DMS 273 treated with DMSO at 0.1 percent for 48 hours (cell line): ENCODE measurements at regions not wholly inside any gene's neighbourhood (a gene's known extent, or its start where the extent isn't known, plus 50 kb on each side); places are given as distances from the start of the nearest gene placed in this dataset.

Source experiments
- DNase-seq: peaks from one replicate; lab custom pipeline; 2025; lab: John Stamatoyannopoulos, UW

DNA sequence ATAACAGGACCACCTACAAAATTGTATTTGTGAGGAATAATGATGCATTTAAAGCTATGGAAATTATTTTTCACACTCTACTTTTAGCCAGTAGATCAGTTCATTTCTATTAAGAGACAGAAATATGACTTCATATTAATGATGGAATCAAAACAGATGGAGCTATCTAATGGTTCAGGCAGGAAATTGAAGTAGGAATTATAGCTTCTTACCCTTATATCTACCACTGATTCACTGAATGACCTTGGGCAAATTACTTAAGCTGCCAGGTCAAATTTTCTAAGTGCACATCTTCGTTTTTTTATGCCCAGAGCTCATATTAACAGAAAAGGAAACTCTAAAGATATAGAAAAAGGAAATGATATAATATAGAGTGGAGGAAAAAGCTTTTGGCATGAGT lies 323.1 kb downstream of the PCDH10 start:
- no peak for DNase-seq

DNA sequence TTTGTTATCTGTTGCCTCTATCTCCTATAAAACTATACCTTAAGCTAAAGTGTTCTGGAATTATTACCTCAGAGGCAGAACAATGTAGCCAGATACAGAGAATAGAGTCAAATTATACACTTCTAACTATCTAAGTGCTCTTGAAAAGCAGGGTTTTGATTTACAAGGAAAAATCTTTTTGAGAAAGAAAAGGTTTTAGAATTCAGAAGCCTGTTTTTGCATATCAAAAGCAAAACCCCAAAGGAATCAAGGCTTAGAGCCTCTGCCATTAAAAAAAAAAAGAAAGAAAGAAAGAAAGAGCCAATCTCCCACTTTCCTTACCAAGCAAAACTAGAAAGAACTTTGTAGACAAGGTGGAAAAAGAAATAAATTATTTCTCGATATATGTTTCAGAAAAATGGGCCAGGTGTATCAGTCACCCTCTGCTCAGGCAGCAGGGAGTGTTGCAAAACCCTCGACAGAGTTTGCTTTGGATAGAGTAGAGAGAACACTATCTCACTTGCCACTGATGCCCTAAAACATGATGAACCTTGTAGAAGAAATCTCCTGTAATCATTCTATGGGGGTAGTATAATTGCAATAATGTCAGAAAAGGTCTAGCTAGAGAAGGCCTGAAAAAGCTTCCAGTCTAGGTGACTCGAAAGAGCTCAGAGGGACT lies 318.3 kb downstream of the PCDH10 start:
- no peak for DNase-seq

DNA sequence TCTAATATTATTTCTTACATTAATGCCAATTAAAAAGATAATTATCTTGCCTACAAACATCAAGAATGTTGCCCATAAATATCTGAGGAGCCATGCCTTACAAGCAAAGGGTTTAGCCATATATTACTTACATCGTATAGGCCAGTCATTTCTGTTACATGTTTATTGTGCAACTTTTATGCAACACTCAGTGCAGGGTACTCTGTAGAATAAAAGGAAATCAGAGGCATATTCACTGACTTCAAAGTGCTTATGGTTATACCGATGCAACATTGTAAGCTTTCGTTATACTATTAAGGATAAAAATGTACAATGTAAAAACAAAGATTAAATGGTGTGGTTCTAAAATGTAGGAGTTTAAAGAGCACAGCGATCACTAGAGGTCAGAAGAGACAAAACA lies 315.9 kb downstream of the PCDH10 start:
- DNase-seq, result no peak

DNA sequence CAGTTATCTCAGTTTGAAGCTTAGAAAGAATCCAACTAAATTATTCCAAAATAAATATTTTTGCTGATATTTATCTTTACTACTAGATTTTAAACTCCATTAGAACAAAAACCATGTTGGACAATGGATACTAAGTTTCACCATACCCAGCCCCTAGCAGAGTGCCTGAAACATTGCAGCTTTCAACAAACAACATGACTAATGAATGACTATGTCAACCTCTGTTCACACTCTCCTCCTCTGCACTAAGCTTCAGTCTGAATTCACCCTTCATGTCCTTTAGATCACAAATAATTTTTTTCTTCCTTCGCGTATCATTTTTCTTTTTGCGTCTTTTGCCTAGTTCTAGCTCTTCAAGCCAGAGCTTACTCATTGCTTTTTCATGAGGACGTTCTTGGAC lies 315.2 kb downstream of the PCDH10 start:
- DNase-seq, result no peak

DNA sequence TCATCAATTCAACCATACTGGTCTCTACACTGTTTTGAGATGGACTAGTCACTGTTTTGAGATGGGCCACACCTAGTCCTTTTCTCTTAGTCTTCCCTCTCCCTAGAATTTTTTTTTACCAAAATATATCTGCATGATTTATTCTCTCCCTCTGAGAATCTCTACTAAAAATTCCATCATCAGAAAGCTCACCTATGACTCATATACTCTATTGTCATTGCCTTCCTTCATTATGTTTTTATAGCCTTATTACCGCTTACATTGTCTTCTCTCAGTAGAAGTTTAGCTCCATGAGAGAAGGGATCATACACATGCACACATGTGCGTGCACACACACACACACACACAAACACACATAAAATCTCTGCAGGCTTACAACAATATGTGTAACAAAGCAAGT lies 303.6 kb downstream of the PCDH10 start:
- DNase-seq, result no peak

GRCh38 chr4:133450813-133451212 lies 301.7 kb downstream of the PCDH10 start:
- no peak for DNase-seq

GRCh38 chr4:133440404-133440803 lies 291.3 kb downstream of the PCDH10 start:
- DNase-seq, result no peak

DNA sequence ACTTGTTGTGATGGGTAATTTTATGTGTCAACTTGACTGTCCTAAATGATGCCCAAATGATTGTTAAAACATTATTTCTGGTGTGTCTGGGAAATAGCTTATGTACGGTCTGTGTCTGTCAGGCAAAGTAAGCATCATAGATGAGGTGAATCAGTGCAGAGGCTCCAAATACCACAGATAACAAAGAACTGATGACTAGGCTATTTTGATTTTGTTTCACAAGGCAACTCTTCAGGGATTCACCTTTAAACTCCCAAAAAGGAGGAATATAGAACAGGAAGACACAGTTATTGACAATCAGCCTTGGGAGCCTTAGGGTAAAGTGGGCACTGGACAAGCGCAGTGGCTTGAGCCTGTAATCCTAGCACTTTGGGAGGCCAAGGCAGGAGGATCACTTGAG lies 290.7 kb downstream of the PCDH10 start:
- no peak for DNase-seq

DNA sequence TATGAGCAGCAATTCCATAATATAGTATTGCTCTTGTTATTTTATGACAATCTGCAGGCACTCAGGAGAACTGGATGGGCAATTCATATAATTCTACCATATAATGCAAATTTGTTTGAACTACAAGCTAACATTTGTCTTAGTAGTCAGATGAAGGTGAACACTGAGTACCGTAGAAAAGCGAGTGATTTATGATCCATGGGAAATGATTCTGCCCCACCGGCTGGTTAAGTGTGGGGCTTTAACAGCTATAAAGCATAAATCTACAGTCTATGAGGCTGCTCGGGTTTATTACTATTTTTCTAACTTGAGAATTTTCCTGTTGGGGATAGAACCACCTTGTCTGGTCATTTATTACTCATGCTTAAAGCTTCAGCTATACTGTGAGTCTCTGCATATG lies 275.5 kb downstream of the PCDH10 start:
- no peak for DNase-seq

GRCh38 chr4:133403913-133404312 lies 254.8 kb downstream of the PCDH10 start:
- DNase-seq, result no peak

- DNase-seq, result no peak
Observed at GRCh38 chr4:133402616-133403015, 253.5 kb downstream of the PCDH10 start.

DNA sequence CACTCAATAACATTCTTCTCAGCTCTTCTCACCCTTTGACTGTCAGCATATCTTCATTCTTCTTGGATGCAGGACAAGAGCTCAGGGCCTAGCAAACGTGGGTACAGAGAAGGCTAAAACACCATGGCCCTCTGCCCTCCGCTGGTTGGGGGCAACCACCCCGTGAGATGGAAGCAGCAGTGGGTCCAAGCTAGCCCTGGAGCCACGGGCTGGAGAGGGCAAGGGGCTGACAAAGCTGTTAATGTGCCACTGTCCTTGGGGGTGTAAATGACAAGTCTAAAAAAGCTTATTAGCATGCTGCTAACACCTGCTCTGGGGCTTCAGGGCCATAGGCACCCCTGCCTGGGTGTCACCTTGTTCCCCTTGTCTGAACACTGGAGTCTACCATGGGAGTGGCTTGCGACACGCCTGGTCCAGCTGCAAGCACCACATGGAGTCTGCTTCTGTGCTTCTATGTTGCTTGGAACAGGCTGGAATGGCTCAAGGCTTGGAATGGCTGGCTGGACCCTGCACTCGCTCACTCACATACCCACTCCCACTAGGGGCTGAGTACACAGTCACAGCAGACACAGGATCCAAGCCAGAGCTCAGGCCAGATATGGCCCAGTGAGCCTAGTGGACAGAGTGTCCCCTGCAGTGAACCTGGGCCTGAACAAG lies 246.0 kb downstream of the PCDH10 start:
- no peak for DNase-seq

GRCh38 chr4:133390198-133390855 lies 241.2 kb downstream of the PCDH10 start:
- DNase-seq, result no peak

GRCh38 chr4:133389029-133389428 lies 239.9 kb downstream of the PCDH10 start:
- no peak for DNase-seq

DNA sequence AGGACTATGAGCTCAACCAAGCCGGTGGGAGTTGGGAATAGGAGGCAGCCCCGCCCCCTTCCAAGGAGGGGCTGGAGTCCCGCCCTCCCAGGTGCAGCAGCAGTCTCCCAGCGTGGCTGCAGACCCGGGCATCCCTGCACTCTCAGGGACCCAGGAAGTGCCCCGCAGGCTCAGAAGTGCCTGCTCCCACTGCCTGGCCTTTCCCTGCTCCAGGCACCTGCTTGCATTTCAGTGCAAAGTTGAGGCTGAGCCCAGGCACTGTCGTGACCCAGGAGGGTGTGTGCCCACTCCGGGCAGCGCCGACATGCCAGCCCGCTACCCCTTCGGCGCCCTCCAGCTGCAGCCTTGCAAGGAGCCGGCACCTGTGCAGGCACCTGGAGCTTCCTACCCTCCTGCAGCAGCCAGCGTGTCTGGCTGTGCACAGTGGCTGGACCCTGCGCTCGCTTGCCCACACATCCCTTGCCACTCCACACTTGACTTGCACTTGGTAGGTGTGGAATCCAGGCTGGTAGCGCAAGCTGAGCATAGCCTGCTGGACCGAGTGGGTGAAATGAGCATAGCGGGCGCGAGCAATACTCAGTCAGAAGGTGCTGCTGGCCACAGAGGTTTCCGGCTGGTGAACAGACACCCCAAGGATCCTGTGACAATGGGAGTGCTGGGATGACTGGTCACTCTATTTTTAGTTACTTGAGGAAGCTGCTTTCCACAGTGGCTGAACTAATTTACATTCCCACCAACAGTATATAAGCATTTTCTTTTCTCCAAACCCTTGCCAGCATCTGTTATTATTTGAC lies 236.3 kb downstream of the PCDH10 start:
- no peak for DNase-seq

GRCh38 chr4:133379681-133380438 lies 230.8 kb downstream of the PCDH10 start:
- no peak for DNase-seq

- DNase-seq, result no peak
Observed at GRCh38 chr4:133377286-133377685, 228.2 kb downstream of the PCDH10 start.

DNA sequence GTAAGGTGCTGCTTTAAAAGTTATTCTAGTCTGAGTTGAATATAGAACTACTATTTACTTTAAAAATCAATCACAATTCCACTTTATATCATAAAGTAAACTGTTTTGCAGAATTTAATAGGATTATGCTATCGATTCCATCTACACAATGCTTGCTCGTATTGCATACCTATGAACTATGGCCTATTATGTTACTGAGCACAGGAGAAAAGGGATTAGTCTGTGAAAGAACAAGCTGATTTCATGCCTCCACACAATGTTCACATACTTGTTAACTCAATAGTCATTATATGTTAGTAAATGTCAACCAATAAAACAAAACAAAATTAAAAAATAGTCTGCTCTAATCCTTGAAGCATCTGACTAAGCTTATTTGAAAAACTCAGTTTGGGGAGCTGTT lies 223.6 kb downstream of the PCDH10 start:
- DNase-seq, result no peak

GRCh38 chr4:133355633-133356032 lies 206.5 kb downstream of the PCDH10 start:
- DNase-seq, result no peak

- no peak for DNase-seq
Observed at GRCh38 chr4:133347409-133347808, 198.3 kb downstream of the PCDH10 start.

GRCh38 chr4:133324491-133324890 lies 175.4 kb downstream of the PCDH10 start:
- no peak for DNase-seq

DNA sequence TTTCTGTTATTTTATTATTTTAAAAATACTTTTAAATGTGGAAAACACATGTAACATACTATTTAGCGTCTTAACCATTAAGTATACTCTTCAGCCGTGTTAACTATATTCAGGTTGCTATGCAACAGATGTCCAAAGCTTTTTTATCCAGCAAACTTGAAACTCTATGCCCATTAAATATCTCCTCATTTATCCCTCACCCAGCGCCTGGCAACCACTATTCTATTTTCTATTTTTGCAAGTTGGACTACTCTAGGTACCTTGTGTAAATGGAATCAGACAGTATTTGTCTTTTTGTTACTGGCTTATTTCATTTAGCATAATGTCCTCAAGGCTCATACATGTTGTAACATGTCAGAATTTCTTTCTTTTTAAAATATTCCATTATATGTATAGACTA lies 174.6 kb downstream of the PCDH10 start:
- DNase-seq, result no peak
